ENCODE measurements at regions not wholly inside any gene's neighbourhood (a gene's known extent, or its start where the extent isn't known, plus 50 kb on each side); places are given as distances from the start of the nearest gene placed in this dataset.

- Mint-ChIP-seq H3K27ac (no peak overlapping the region), H3K27me3 (ENCODE audit: low read depth) (peaks cover 3% of the 10 kb centered on the region), H3K9me3 (ENCODE audit: insufficient read depth) (no peaks in the 10 kb centered on the region), H3K4me3 (no peak overlapping the region), H3K36me3 (ENCODE audit: low read depth) (no peaks in the 10 kb centered on the region), H3K4me1 (ENCODE audit: low read depth) (no peaks in the 10 kb centered on the region)
- CTCF ChIA-PET = no interaction called here
- DNase-seq (no peak), ATAC-seq (no peak)
- POLR2A ChIA-PET = no interaction called here
These were observed 75.2 kb downstream of the ZNF608 start for GRCh38 chr5:124671193-124671592.

- Mint-ChIP-seq H3K4me3 (no peak overlapping the region), H3K27ac (no peak overlapping the region), H3K36me3 (ENCODE audit: low read depth) (no peaks in the 10 kb centered on the region), H3K4me1 (ENCODE audit: low read depth) (no peaks in the 10 kb centered on the region), H3K9me3 (ENCODE audit: insufficient read depth) (no peaks in the 10 kb centered on the region), H3K27me3 (ENCODE audit: low read depth) (peaks cover 3% of the 10 kb centered on the region)
- POLR2A ChIA-PET = no interaction called here
- ATAC-seq = no peak
- CTCF ChIA-PET = no interaction called here
- no peak for DNase-seq
These were observed 75.7 kb downstream of the ZNF608 start for GRCh38 chr5:124670722-124671184.

GRCh38 chr5:124669956-124670721 is 76.3 kb downstream of the ZNF608 start:
- ChIA-PET POLR2A (no interaction called here), CTCF (no interaction called here)
- Mint-ChIP-seq H3K9me3 (ENCODE audit: insufficient read depth) (no peaks in the 10 kb centered on the region), H3K4me1 (ENCODE audit: low read depth) (no peaks in the 10 kb centered on the region), H3K36me3 (ENCODE audit: low read depth) (no peaks in the 10 kb centered on the region), H3K4me3 (no peak overlapping the region), H3K27ac (no peak overlapping the region), H3K27me3 (ENCODE audit: low read depth) (peaks cover 3% of the 10 kb centered on the region)
- DNase-seq (no peak), ATAC-seq (no peak)

GRCh38 chr5:124669300-124669648 is 77.2 kb downstream of the ZNF608 start:
- ChIA-PET CTCF (no interaction called here), POLR2A (no interaction called here)
- H3K4me3 Mint-ChIP-seq = no peak overlapping the region
- H3K9me3 Mint-ChIP-seq (ENCODE audit: insufficient read depth) = no peaks in the 10 kb centered on the region
- DNase-seq (no peak), ATAC-seq (no peak)
- H3K4me1 Mint-ChIP-seq (ENCODE audit: low read depth) = no peaks in the 10 kb centered on the region
- no peaks in the 10 kb centered on the region for H3K36me3 Mint-ChIP-seq (ENCODE audit: low read depth)
- H3K27ac Mint-ChIP-seq = no peak overlapping the region
- peaks cover 3% of the 10 kb centered on the region for H3K27me3 Mint-ChIP-seq (ENCODE audit: low read depth)

GRCh38 chr5:124668353-124669299 is 77.8 kb downstream of the ZNF608 start:
- Mint-ChIP-seq H3K9me3 (ENCODE audit: insufficient read depth) (no peaks in the 10 kb centered on the region), H3K36me3 (ENCODE audit: low read depth) (no peaks in the 10 kb centered on the region), H3K27ac (no peak overlapping the region), H3K4me3 (no peak overlapping the region), H3K27me3 (ENCODE audit: low read depth) (peaks cover 3% of the 10 kb centered on the region), H3K4me1 (ENCODE audit: low read depth) (no peaks in the 10 kb centered on the region)
- ChIA-PET POLR2A (no interaction called here), CTCF (no interaction called here)
- no peak for DNase-seq
- no peak for ATAC-seq

GRCh38 chr5:124665625-124666024 is 80.8 kb downstream of the ZNF608 start:
- ATAC-seq (no peak), DNase-seq (no peak)
- no peaks in the 10 kb centered on the region for H3K9me3 Mint-ChIP-seq (ENCODE audit: insufficient read depth)
- H3K36me3 Mint-ChIP-seq (ENCODE audit: low read depth) = no peaks in the 10 kb centered on the region
- no peak overlapping the region for H3K27ac Mint-ChIP-seq
- no peaks in the 10 kb centered on the region for H3K4me1 Mint-ChIP-seq (ENCODE audit: low read depth)
- POLR2A ChIA-PET = no interaction called here
- CTCF ChIA-PET = no interaction called here
- no peak overlapping the region for H3K4me3 Mint-ChIP-seq
- H3K27me3 Mint-ChIP-seq (ENCODE audit: low read depth) = peaks cover 10% of the 10 kb centered on the region

- no peaks in the 10 kb centered on the region for H3K4me1 Mint-ChIP-seq (ENCODE audit: low read depth)
- POLR2A ChIA-PET = no interaction called here
- ATAC-seq (no peak), DNase-seq (no peak)
- H3K4me3 Mint-ChIP-seq = no peak overlapping the region
- no peak overlapping the region for H3K27ac Mint-ChIP-seq
- peaks cover 14% of the 10 kb centered on the region for H3K27me3 Mint-ChIP-seq (ENCODE audit: low read depth)
- no peaks in the 10 kb centered on the region for H3K9me3 Mint-ChIP-seq (ENCODE audit: insufficient read depth)
- H3K36me3 Mint-ChIP-seq (ENCODE audit: low read depth) = no peaks in the 10 kb centered on the region
- CTCF ChIA-PET = no interaction called here
These were observed 81.4 kb downstream of the ZNF608 start for GRCh38 chr5:124665035-124665434.

GRCh38 chr5:124664287-124664686 is 82.2 kb downstream of the ZNF608 start:
- no peak for ATAC-seq
- Mint-ChIP-seq H3K4me3 (no peak overlapping the region), H3K36me3 (ENCODE audit: low read depth) (no peaks in the 10 kb centered on the region), H3K9me3 (ENCODE audit: insufficient read depth) (no peaks in the 10 kb centered on the region), H3K27me3 (ENCODE audit: low read depth) (peaks cover 17% of the 10 kb centered on the region), H3K27ac (no peak overlapping the region), H3K4me1 (ENCODE audit: low read depth) (no peaks in the 10 kb centered on the region)
- DNase-seq = no peak
- POLR2A ChIA-PET = no interaction called here
- CTCF ChIA-PET = no interaction called here

GRCh38 chr5:124663101-124663506 is 83.3 kb downstream of the ZNF608 start:
- Mint-ChIP-seq H3K4me1 (ENCODE audit: low read depth) (no peaks in the 10 kb centered on the region), H3K27ac (no peak overlapping the region), H3K9me3 (ENCODE audit: insufficient read depth) (no peaks in the 10 kb centered on the region), H3K36me3 (ENCODE audit: low read depth) (no peaks in the 10 kb centered on the region), H3K4me3 (no peak overlapping the region), H3K27me3 (ENCODE audit: low read depth) (peaks cover 20% of the 10 kb centered on the region)
- ATAC-seq (no peak), DNase-seq (no peak)
- POLR2A ChIA-PET = no interaction called here
- CTCF ChIA-PET = no interaction called here

GRCh38 chr5:124662181-124662781 is 84.2 kb downstream of the ZNF608 start:
- Mint-ChIP-seq H3K4me1 (ENCODE audit: low read depth) (no peaks in the 10 kb centered on the region), H3K27me3 (ENCODE audit: low read depth) (peaks cover 23% of the 10 kb centered on the region), H3K36me3 (ENCODE audit: low read depth) (no peaks in the 10 kb centered on the region), H3K9me3 (ENCODE audit: insufficient read depth) (no peaks in the 10 kb centered on the region), H3K27ac (no peak overlapping the region), H3K4me3 (no peak overlapping the region)
- DNase-seq = no peak
- ATAC-seq = no peak
- ChIA-PET CTCF (no interaction called here), POLR2A (no interaction called here)

GRCh38 chr5:124661317-124662141 is 84.9 kb downstream of the ZNF608 start:
- no peak overlapping the region for H3K4me3 Mint-ChIP-seq
- ATAC-seq (no peak), DNase-seq (no peak)
- peaks cover 23% of the 10 kb centered on the region for H3K27me3 Mint-ChIP-seq (ENCODE audit: low read depth)
- H3K27ac Mint-ChIP-seq = no peak overlapping the region
- CTCF ChIA-PET = no interaction called here
- no peaks in the 10 kb centered on the region for H3K9me3 Mint-ChIP-seq (ENCODE audit: insufficient read depth)
- no peaks in the 10 kb centered on the region for H3K36me3 Mint-ChIP-seq (ENCODE audit: low read depth)
- POLR2A ChIA-PET = interaction anchor here (0.6 kb wide), 1 partner anchor 37 kb away, joined by 3 read pairs; no protein-coding TSS in a partner anchor
- no peaks in the 10 kb centered on the region for H3K4me1 Mint-ChIP-seq (ENCODE audit: low read depth)

All from activated CD8-positive, alpha-beta T cell treated with anti-CD3 and anti-CD28 coated beads, Interleukin-2, amount 10 ng/mL, durations not matched to agents 7 days and 5 days (primary cell).